ENCODE measurements at regions not wholly inside any gene's neighbourhood (a gene's known extent, or its start where the extent isn't known, plus 50 kb on each side); places are given as distances from the start of the nearest gene placed in this dataset.

DNA sequence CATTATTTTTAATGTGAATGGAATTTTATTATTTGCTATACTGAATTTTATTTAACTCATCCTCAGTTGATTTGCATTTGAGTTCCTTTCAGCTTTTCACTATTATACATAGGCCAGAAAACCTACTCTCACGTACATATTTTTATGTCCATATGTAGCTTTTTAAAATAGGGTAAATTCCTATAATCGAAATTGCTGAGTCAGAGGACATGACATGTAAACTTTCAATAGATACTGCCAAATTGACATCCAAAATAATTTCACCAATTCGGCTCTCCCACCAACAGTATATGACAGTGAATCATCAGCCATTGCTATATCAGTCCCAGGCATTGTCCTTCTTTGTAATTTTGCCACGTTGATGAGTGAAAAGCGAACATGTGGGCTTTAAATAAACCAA is 222.5 kb downstream of the SQOR start:
- H3K4me3 Mint-ChIP-seq: no peak overlapping the region
- no peak overlapping the region for H3K27ac ChIP-seq (ENCODE audit: insufficient read length, low read depth, low read length)
- no peak overlapping the region for H3K4me2 ChIP-seq (ENCODE audit: insufficient read depth, insufficient read length, low read length)
- H3K18ac ChIP-seq (ENCODE audit: insufficient read length, low read depth, low read length): no peak overlapping the region
- H2AK5ac ChIP-seq (ENCODE audit: insufficient read length, low read length): no peak overlapping the region
- H4K8ac ChIP-seq (replicated peaks; ENCODE audit: insufficient read length, low read depth, low read length): no peak overlapping the region
- no peak overlapping the region for H4K5ac ChIP-seq (ENCODE audit: insufficient read length, low read depth, low read length)
- no peaks in the 10 kb centered on the region for H3K9me3 ChIP-seq (ENCODE audit: control insufficient read depth, low read depth, low read length)
- no peaks in the 10 kb centered on the region for H3K27me3 Mint-ChIP-seq (ENCODE audit: low read depth)
- no peak overlapping the region for H2BK12ac ChIP-seq (ENCODE audit: insufficient read length, low read depth, low read length)
- DNase-seq: no peak
- H3K79me1 ChIP-seq (ENCODE audit: insufficient read depth, low read depth, low read length, poor library complexity, severe bottlenecking): no peaks in the 10 kb centered on the region
- no peaks in the 10 kb centered on the region for H3K23me2 ChIP-seq (ENCODE audit: insufficient read length, low read depth, low read length, poor library complexity, severe bottlenecking)
- H4K20me1 ChIP-seq (ENCODE audit: control insufficient read depth, insufficient read depth, insufficient read length): no peaks in the 10 kb centered on the region
- H3K9ac ChIP-seq (ENCODE audit: extremely low read depth, insufficient read length, low read length): no peak overlapping the region
- no peak overlapping the region for H2BK5ac ChIP-seq (ENCODE audit: insufficient read length, low read length)
- H3K36me3 Mint-ChIP-seq (ENCODE audit: insufficient read depth in 1 of 3, low read depth in 3 of 3): no peaks in the 10 kb centered on the region
- no peak overlapping the region for H3K27ac Mint-ChIP-seq
- H3K79me2 ChIP-seq (ENCODE audit: insufficient read depth, low read length): no peaks in the 10 kb centered on the region
- H2AFZ ChIP-seq (ENCODE audit: low read length): no peak overlapping the region
- H2BK20ac ChIP-seq (ENCODE audit: low read depth, low read length, poor library complexity, severe bottlenecking): no peak overlapping the region
- no peak overlapping the region for H3K23ac ChIP-seq (ENCODE audit: insufficient read length, low read depth, low read length)
- no peak overlapping the region for H3K4ac ChIP-seq (ENCODE audit: low read depth, low read length)
- no peak overlapping the region for H4K91ac ChIP-seq (ENCODE audit: insufficient read length, low read depth, low read length)
- no peaks in the 10 kb centered on the region for H3K27me3 ChIP-seq (ENCODE audit: insufficient read depth, low read length)
- H3T11ph ChIP-seq (ENCODE audit: low read length): no peak overlapping the region
- H3K9me3 Mint-ChIP-seq: peaks cover 0 to 22% of the 10 kb centered on the region in 2 experiments; a peak in 3 of 5 replicates
- H2BK120ac ChIP-seq (ENCODE audit: low read depth, low read length, poor library complexity, severe bottlenecking): no peak overlapping the region
- H3K56ac ChIP-seq (ENCODE audit: insufficient read length, low read depth, low read length): no peak overlapping the region
- WGBS (ENCODE audit: extremely low coverage, insufficient read length, low lambda C conversion rate): no CpG with 5 or more reads among the region's 5 CpGs
- no peaks in the 10 kb centered on the region for H3K4me1 ChIP-seq (ENCODE audit: insufficient read depth, low read length)
- no peak overlapping the region for H3K14ac ChIP-seq (ENCODE audit: insufficient read depth, low read length)
- TF ChIP-seq, protein P1, sequence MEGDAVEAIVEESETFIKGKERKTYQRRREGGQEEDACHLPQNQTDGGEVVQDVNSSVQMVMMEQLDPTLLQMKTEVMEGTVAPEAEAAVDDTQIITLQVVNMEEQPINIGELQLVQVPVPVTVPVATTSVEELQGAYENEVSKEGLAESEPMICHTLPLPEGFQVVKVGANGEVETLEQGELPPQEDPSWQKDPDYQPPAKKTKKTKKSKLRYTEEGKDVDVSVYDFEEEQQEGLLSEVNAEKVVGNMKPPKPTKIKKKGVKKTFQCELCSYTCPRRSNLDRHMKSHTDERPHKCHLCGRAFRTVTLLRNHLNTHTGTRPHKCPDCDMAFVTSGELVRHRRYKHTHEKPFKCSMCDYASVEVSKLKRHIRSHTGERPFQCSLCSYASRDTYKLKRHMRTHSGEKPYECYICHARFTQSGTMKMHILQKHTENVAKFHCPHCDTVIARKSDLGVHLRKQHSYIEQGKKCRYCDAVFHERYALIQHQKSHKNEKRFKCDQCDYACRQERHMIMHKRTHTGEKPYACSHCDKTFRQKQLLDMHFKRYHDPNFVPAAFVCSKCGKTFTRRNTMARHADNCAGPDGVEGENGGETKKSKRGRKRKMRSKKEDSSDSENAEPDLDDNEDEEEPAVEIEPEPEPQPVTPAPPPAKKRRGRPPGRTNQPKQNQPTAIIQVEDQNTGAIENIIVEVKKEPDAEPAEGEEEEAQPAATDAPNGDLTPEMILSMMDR (conservative IDR thresholded peaks at IDR 0.05): no peak
- H3K4me1 Mint-ChIP-seq: no peaks in the 10 kb centered on the region
- no peak overlapping the region for H2BK15ac ChIP-seq (ENCODE audit: low read depth, low read length)

Measured in H9 (cell line).